NK-92 treated with Interleukin-12 subunit alpha and Interleukin-12 subunit beta, amount 100 ng/mL, for 24 hours (cell line): ENCODE measurements at regions not wholly inside any gene's neighbourhood (a gene's known extent, or its start where the extent isn't known, plus 50 kb on each side); places are given as distances from the start of the nearest gene placed in this dataset.

Experiments used
- DNase-seq: peaks from one replicate; lab custom pipeline; 2025; lab: John Stamatoyannopoulos, UW

DNA sequence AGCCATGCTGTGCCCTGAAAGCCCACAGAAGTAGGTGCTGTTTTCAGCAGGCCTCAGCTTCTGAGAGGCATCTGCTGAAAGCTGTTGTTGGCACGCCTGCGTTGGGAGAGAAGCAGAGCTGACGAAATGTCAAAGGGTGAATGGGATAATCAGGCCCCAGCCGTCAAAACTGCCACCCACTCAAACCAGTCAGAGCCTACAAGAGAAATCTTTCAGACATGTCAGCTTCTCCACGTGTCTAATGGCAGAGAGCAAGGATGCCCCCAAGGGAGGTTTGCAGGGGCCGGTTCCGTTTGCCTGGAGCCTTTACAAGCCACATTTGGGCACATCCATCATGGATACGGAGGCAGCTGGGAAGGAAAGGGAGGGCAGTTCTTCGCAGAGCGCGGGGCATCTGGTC is 568.2 kb upstream of the EEF2KMT start:
- no peak for DNase-seq

DNA sequence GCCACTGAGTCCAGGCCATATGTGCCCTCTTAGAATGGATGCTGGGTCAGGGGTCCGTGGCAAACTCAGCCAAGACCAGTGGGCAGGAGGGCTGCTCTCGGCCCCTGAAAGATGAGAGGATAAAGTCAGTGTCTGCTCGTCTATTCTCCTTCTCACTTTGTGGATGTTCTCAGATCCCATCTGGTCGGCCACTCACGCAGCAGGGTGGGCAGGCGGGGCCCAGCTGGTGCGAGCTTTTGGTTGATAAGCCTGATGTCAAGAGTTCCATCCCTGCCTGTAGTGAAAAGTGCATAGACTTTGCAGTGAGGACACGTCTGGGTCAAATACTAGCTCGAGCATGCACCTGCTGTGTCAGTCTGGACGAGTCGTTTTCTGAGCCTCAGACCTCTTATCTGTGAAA is 556.2 kb upstream of the EEF2KMT start:
- DNase-seq, result no peak

DNA sequence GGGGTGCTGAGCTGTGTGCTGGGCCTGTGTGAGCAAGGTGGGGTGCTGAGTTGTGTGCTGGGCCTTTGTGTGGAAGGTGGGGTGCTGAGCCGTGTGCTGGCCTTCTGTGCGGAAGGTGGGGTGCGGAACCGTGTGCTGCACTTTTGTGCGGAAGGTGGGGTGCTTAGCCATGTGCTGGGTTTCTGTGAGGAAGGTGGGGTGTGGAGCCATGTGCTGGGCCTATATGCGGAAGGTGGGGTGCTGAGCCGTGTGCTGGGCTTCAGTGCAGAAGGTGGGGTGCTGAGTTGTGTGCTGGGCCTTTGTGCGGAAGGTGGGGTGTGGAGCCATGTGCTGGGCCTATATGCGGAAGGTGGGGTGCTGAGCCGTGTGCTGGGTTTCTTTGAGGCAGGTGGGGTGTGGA is 555.4 kb upstream of the EEF2KMT start:
- DNase-seq, result no peak

GRCh38 chr16:5649762-5650743 is 552.5 kb upstream of the EEF2KMT start:
- DNase-seq, result no peak

GRCh38 chr16:5647051-5647450 is 549.5 kb upstream of the EEF2KMT start:
- DNase-seq, result no peak

GRCh38 chr16:5643855-5644531 is 546.4 kb upstream of the EEF2KMT start:
- no peak for DNase-seq

DNA sequence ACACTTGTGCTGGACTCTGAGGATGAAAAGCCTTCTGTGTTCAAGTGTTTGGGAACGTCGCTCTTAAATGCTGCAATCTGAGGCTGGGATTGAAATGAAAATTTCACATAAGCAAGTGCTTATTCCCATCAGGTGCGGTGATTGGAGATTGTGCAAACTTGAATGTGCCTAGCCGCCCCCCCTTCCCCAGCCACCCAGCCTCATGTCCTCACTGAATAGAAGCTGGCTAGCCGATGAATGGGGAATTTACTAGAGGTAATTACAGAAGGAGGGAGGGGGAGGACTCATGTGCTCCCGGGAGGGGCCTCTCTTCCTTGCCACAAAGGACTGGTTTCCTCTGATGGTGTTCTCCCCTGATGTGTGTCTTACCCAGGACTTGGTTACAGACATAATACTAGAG is 544.8 kb upstream of the EEF2KMT start:
- DNase-seq, result no peak

GRCh38 chr16:5642011-5642410 is 544.4 kb upstream of the EEF2KMT start:
- no peak for DNase-seq

GRCh38 chr16:5640883-5641282 is 543.3 kb upstream of the EEF2KMT start:
- DNase-seq, result no peak

DNA sequence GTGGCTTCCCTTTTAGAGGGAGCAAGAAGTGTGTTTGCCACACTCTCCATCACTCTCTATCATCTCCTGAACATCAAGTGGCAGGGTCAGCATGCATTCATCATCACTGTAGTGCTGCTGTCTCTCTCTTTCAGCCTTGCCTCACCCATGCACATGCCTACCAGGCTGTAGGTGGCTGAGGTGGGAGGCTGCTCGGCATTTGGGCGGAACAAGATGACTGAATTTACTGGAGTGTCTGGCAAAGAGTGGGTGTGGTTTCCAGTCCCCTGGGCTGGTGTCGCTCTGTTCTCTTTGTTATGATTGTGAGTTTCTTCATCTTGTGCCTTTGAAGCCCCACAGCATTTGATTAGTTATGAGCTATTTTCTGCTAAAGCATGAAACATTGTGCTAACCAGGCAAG is 541.9 kb upstream of the EEF2KMT start:
- no peak for DNase-seq

DNA sequence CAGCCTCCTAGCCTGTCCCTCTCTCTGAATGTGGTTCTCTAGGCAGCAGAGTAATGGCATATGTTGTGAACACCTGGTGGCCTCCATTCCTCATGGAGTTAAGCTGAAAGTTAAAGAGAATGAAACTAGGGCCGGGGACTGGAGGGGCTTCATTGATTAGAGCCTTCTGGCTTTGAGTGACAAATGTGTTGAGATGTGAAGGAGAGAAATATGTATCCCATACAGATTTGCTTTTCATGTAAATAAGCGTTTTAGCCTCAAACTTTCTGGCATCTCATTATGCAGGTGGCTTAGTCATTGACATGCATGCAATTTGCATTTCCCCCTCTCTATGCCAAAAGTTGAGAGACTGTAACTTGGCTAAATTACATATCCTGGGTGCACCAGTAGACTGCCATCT is 537.7 kb upstream of the EEF2KMT start:
- DNase-seq, result no peak

DNA sequence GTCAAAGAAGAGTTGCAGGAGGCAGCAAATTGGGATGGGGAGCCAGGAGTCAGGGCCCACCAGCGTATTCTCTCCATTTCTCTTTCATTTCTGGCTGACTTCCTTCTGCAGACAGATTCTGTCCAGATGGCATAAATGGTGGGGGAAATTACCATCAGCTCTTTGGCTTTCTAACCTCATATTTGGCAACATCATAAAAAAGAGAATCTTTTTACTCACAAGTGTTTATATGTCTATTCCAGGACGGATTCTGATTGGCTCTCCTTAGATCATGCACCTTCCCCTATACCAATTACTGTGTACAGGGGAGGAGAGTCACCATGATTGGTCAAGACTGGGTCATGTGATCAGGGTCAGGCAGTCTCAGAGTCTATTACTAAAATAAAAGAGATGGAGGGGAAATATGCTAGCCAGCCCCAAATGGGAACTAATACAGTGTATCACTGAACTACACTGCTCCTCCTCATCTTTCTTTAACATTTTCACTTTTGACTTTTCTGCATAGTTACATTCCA is 537.1 kb upstream of the EEF2KMT start:
- no peak for DNase-seq

DNA sequence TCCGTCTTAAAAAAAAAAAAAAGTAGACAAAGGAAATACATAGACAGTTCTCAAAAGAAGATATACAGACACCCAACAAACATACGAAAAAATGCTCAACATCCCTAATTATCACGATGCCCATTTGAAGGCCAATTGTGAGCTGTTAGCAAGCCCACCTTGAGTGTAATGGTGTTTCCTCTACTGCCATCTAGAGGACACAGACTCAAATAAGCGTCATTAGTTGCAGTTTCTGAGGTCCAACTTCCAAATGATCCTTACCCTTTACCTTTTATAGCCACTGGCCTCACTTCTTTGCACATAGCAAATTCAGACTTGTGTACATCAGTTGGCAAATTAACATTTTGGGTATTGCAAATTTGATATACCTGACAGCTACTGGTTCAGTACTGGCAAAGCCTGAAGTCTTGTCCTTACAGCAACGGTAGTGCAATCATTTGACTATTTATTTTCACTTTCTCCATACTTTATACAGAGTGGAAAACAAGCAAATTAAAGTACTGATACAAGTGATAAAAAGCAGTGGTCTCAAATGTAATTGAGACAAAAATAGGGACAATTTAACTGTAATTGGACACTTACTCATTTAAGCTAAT is 536.3 kb upstream of the EEF2KMT start:
- DNase-seq, result no peak

DNA sequence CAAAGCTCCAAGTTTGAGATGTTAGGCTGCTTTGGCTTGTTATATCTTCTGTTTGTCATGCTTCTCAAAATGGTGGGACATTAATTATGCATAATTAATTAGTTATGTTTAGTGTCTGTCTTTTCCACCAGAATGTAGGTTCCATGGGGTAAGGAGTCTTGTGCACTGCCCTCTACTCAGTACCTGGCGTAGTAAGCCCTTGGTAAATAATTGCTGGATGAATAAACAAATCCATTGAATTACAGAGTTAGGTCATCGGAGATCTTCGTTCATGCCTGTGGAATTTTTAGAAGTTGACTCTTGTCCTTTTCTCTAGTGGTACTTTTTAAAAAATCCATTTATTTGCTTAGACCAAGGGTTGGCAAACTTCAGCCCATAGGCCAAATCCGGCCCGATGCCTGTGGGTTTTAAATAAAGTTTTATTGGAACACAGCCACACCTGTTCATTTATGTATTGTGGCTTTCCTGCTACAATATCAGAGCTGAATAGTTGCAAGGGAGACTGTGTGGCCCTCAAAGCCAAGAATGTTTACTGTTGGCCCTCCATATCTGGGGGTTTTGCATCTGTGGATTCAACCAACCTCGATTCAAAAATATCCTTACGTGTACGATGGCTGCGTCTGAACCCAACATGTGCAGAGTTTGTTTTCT is 524.8 kb upstream of the EEF2KMT start:
- DNase-seq, result no peak

DNA sequence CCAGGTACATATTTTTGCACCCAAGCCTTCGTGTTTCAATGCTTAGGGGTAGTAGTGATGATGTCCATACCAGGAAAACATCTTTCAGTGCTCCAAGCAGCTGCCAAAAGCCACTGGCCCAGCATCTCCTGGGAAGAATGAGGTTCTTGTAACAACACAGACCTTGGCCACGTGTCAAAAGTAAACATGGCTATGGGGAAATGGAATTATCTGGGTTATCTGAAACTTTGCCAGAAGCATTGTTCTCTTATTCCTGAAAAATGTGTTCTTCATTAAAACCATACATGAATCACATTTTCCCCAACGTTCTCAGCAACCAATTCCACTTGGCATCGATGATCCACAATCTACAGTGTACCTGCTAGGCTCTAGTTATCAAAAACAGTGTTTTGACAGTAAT is 524.2 kb upstream of the EEF2KMT start:
- no peak for DNase-seq

- DNase-seq, result no peak
Measured at GRCh38 chr16:5619304-5619703, 521.7 kb upstream of the EEF2KMT start.

DNA sequence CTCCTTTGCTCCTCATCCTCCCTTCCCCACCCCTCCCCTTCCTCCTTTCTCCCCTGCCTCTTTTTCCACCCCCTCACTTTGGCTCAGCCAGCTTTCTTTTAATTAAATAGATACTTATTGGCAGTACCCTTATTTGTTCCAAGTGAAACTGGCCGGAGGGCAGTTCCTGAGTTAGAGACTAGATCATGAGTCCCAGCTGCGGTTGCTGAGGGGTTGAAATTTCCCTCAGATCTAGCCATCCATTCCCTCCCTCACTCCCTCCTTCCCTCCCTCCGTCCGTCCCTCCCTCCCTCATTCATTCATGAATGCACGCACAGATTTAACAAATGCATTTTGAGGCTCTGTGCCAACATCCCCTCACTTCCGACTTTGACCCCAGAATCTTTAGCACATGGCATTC is 519.2 kb upstream of the EEF2KMT start:
- DNase-seq, result no peak

GRCh38 chr16:5615868-5616642 is 518.5 kb upstream of the EEF2KMT start:
- DNase-seq, result peak; percentile 12

DNA sequence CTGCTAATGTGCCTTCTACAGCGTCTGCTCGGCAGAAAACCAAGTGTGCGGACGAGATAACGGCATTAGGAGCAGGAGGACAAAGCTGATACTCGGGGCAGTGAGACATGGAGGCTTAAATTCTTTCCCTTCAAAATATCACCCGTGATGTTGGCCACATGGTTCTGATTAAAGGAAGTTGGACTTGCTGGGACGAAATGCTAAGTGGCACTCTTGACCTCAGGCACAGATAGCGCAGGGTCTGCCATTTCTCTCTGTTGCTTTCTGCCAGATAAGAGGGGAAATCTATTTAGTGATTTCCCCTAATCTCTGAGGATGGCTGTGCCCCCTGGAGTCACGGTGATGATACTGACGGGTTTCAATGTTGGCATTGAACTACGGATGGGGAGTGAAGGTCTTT is 509.6 kb upstream of the EEF2KMT start:
- DNase-seq, result no peak

DNA sequence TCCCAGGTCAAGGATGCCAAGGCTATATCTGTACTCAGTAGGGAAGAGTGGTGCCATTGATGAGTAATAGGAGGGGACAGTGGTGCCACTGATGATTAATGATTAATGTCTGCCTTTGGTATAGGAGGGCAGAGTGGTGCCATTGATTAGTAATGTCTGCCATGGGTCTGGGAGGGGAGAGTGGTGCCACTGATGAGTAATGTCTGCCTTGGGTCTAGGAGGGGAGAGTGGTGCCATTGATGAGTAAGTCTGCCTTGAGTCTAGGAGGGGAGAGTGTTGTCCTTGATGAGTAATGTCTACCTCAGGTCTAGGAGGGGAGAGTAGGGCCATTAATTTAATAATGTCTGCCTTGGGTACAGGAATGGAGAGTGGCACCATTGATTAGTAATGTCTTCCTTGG is 507.8 kb upstream of the EEF2KMT start:
- no peak for DNase-seq

DNA sequence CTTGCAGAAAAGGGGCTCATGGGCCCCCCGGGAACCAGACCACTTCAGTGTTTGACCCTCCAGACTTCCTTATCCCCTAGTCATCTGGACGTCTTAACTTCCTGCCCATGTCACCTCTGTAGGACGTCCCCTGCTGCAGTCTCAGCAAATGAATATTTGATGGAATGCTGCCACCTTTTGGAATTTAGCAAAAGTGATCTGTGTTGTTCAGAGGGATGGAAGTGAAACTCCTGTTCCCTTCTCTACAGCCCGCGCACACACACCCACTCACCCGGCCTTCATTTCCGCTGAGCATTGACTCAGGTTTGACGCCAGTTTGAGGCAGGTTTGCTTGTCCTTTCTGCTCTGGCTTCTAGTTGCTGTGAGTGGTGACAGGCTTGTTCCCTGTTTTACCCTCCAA is 507.2 kb upstream of the EEF2KMT start:
- DNase-seq, result no peak
